CD4-positive, alpha-beta T cell (primary cell): ENCODE measurements at regions not wholly inside any gene's neighbourhood (a gene's known extent, or its start where the extent isn't known, plus 50 kb on each side); places are given as distances from the start of the nearest gene placed in this dataset.

Experiments used
- ATAC-seq: fragments of 200-7000 bp; cut with Tn5 transposase; one replicate; pipeline ENCODE4 v1.10.0; 2022; ENCODE audit warnings: mild to moderate bottlenecking; ENCODE audit not compliant: poor library complexity
- CTCF ChIA-PET: fragments of 350-600 bp; sonication (Branson Sonifier 250); formaldehyde crosslinking; loops from one replicate; lab custom pipeline; 2021; ENCODE audit warnings: antibody characterized with exemption, inconsistent platforms; lab: Charles Lee
- POLR2A ChIA-PET: fragments of 350-600 bp; sonication (Branson Sonifier 250); formaldehyde crosslinking; loops from one replicate; lab custom pipeline; 2021; ENCODE audit warnings: antibody characterized with exemption, inconsistent platforms; lab: Charles Lee
- DNase-seq, 14 experiments: peaks; one replicate each; pipeline ENCODE4 v3.0.0-alpha.2; 2013 to 2020; ENCODE audit warnings: mixed read lengths in 2 of 14
- H3K27ac ChIP-seq, 2 donors: one replicate each; pipeline versions ENCODE4 v1.5.1 to v1.7.0; 2013; ENCODE audit warnings: low read length in 2 of 2, low read depth in 1 of 2, mild to moderate bottlenecking in 1 of 2
- H3K27me3 ChIP-seq, 2 experiments: 1 replicate in 1 of 2; 2 replicates in 1 of 2; pipeline versions ENCODE4 v1.6.1 to v1.7.0; 2013; ENCODE audit warnings: low read length in 2 of 2, control low read depth in 1 of 2, mild to moderate bottlenecking in 1 of 2, moderate library complexity in 1 of 2; ENCODE audit not compliant: insufficient read depth in 2 of 2, control insufficient read depth in 1 of 2
- H3K36me3 ChIP-seq: one replicate; pipeline ENCODE4 v1.6.1; 2013; ENCODE audit warnings: low read length, control low read depth; ENCODE audit not compliant: insufficient read depth
- H3K4me1 ChIP-seq: one replicate; pipeline ENCODE4 v1.6.1; 2013; ENCODE audit warnings: low read length, control low read depth; ENCODE audit not compliant: insufficient read depth
- H3K4me3 ChIP-seq: one replicate; pipeline ENCODE4 v1.5.1; 2013; ENCODE audit warnings: mild to moderate bottlenecking, low read length, moderate library complexity
- H3K9me3 ChIP-seq, 2 experiments: 1 replicate in 1 of 2; 2 replicates in 1 of 2; pipeline versions ENCODE4 v1.6.1 to v1.7.0; 2013; ENCODE audit warnings: low read length in 2 of 2, mild to moderate bottlenecking in 2 of 2, control low read depth in 1 of 2, moderate library complexity in 1 of 2; ENCODE audit not compliant: control insufficient read depth in 1 of 2, insufficient read depth in 1 of 2
- H3K27ac Mint-ChIP-seq: one replicate; pipeline ENCODE4 v1.8.0; 2020; ENCODE audit warnings: mixed read lengths
- H3K27me3 Mint-ChIP-seq: one replicate; pipeline ENCODE4 v1.8.0; 2021; ENCODE audit warnings: mixed read lengths
- H3K36me3 Mint-ChIP-seq: one replicate; pipeline ENCODE4 v1.8.0; 2021; ENCODE audit warnings: low read depth, mixed read lengths
- H3K4me1 Mint-ChIP-seq: one replicate; pipeline ENCODE4 v1.8.0; 2021; ENCODE audit warnings: low read depth, mixed read lengths
- H3K4me3 Mint-ChIP-seq: one replicate; pipeline ENCODE4 v1.8.0; 2020; ENCODE audit warnings: mild to moderate bottlenecking, mixed read lengths
- H3K9me3 Mint-ChIP-seq: one replicate; pipeline ENCODE4 v1.8.0; 2020; ENCODE audit warnings: mixed read lengths
- CTCF ChIP-seq: fragments of 200-600 bp; IDR thresholded peaks from one replicate; pipeline ENCODE4 v1.8.0; 2022; ENCODE audit warnings: antibody characterized with exemption, mild to moderate bottlenecking
- intact Hi-C, 2 experiments: fragments of 100-400 bp; cut with DNase I in 1 of 2; cut with micrococcal nuclease in 1 of 2; formaldehyde crosslinking; loops; one replicate each; pipeline versions ENCODE4 v1.15.1 to v1.9.0; 2023 to 2025; cut with DNase I, micrococcal nuclease

- no peaks in the 10 kb centered on the region for H3K36me3 Mint-ChIP-seq
- ATAC-seq (no peak), DNase-seq (no peak)
- no peaks in the 10 kb centered on the region for H3K9me3 Mint-ChIP-seq
- H3K27ac Mint-ChIP-seq = no peak overlapping the region
- intact Hi-C loops = no loop called here
- H3K27me3 Mint-ChIP-seq = no peaks in the 10 kb centered on the region
- POLR2A ChIA-PET = no interaction called here
- TF ChIP-seq CTCF = no peak
- no peaks in the 10 kb centered on the region for H3K9me3 ChIP-seq
- H3K27ac ChIP-seq = no peak overlapping the region
- no peaks in the 10 kb centered on the region for H3K4me1 Mint-ChIP-seq
- H3K4me1 ChIP-seq = no peaks in the 10 kb centered on the region
- CTCF ChIA-PET = no interaction called here
- no peak overlapping the region for H3K4me3 ChIP-seq
- H3K36me3 ChIP-seq = no peaks in the 10 kb centered on the region
- H3K4me3 Mint-ChIP-seq = no peak overlapping the region
- H3K27me3 ChIP-seq = no peaks in the 10 kb centered on the region
Observed at GRCh38 chr4:180683186-180683585, 1560.0 kb upstream of the TENM3 start.

- POLR2A ChIA-PET = no interaction called here
Observed at GRCh38 chr4:180688480-180688879, 1554.7 kb upstream of the TENM3 start.

GRCh38 chr4:180694875-180695274 is 1548.3 kb upstream of the TENM3 start:
- Mint-ChIP-seq H3K36me3 (no peaks in the 10 kb centered on the region), H3K9me3 (no peaks in the 10 kb centered on the region), H3K4me1 (no peaks in the 10 kb centered on the region), H3K27me3 (no peaks in the 10 kb centered on the region), H3K4me3 (no peak overlapping the region), H3K27ac (no peak overlapping the region)
- no peak for TF ChIP-seq CTCF
- H3K4me3 ChIP-seq = no peak overlapping the region
- intact Hi-C loops = no loop called here
- ChIA-PET CTCF (no interaction called here), POLR2A (no interaction called here)
- ATAC-seq (no peak), DNase-seq (no peak)
- no peaks in the 10 kb centered on the region for H3K4me1 ChIP-seq
- peaks cover 0 to 10% of the 10 kb centered on the region in 2 experiments for H3K9me3 ChIP-seq
- no peaks in the 10 kb centered on the region for H3K36me3 ChIP-seq
- H3K27ac ChIP-seq = no peak overlapping the region
- H3K27me3 ChIP-seq = no peaks in the 10 kb centered on the region

More at GRCh38 chr4:180688480-180688879, 1554.7 kb upstream of the TENM3 start:
- no peak overlapping the region for H3K27ac ChIP-seq
- no peaks in the 10 kb centered on the region for H3K4me1 ChIP-seq
- no peak overlapping the region for H3K27ac Mint-ChIP-seq
- DNase-seq = no peak
- H3K4me3 Mint-ChIP-seq = no peak overlapping the region
- H3K9me3 ChIP-seq = peaks cover 0 to 6% of the 10 kb centered on the region in 2 experiments
- peaks cover 3% of the 10 kb centered on the region for H3K9me3 Mint-ChIP-seq
- H3K36me3 ChIP-seq = no peaks in the 10 kb centered on the region
- H3K27me3 Mint-ChIP-seq = no peaks in the 10 kb centered on the region
- intact Hi-C loops = no loop called here
- no peaks in the 10 kb centered on the region for H3K4me1 Mint-ChIP-seq
- no peak overlapping the region for H3K4me3 ChIP-seq
- ATAC-seq = no peak
- H3K36me3 Mint-ChIP-seq = no peaks in the 10 kb centered on the region
- CTCF ChIA-PET = no interaction called here
- no peak for TF ChIP-seq CTCF
- H3K27me3 ChIP-seq = no peaks in the 10 kb centered on the region
